GM19025 (cell line): ENCODE measurements at regions not wholly inside any gene's neighbourhood (a gene's known extent, or its start where the extent isn't known, plus 50 kb on each side); places are given as distances from the start of the nearest gene placed in this dataset.

Experiments used
- ATAC-seq: cut with Tn5 transposase; IDR thresholded peaks from one replicate; pipeline ENCODE4 v1.9.1; 2021; ENCODE audit warnings: mild to moderate bottlenecking, low read depth, moderate library complexity; ENCODE audit not compliant: unreplicated experiment

DNA sequence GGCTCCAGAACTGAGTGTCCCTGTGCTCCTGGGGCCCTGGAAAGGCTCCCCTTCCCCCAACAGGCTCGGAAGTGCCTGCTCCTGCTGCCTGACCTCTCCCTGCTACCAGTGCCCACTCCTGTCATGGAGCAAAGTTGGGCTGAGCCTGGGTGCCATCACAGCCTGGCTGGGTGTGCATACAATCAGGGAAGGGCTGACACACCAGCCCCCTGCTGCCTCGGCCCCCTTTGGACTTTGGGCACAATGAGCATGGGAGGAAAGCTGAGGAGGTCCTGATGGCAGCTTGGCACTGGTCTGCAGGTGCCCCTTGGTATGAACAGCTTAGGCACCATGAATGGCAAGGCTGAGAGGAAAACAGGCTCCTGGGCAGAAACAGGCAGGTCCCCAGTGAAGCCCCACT is 405.0 kb downstream of the PID1 start:
- ATAC-seq: no peak

DNA sequence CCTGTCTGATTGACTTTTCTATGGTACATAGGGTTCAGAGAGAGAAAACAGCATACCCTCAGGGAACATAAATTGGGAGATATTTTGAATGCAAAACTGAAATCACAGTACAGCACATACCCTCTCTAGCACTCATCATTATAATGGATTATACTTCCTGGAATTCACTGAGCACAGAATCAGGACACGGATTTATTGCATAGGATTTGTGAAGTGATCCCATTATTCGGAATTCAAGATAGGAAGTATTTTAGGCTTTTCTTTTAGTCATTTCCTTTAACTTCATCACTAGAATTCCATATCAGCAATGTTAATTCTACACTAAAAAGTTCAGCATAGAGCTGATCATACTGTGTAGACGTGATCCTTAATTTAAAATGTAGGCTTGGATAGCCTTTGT is 407.0 kb downstream of the PID1 start:
- no peak for ATAC-seq

GRCh38 chr2:228860601-228861285 is 410.3 kb downstream of the PID1 start:
- ATAC-seq: no peak

DNA sequence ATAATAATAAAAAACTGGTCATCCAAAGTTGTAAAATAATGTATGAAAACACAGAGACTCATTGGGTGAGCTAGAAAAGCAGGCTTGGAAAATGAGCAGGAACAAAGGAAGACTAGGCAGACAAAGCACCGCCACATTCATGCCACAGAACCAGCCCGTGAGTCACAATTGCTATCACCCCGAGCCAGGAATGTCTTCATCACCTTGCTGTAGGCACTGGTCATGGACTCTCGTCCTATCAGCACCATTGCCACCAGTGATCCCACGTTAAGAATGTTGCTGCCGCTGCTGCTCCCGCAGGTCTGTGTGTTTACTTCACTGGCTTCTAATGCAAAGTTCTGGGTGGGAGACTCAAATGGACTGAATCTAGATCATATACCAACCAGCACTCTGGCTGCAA is 417.9 kb downstream of the PID1 start:
- no peak for ATAC-seq

DNA sequence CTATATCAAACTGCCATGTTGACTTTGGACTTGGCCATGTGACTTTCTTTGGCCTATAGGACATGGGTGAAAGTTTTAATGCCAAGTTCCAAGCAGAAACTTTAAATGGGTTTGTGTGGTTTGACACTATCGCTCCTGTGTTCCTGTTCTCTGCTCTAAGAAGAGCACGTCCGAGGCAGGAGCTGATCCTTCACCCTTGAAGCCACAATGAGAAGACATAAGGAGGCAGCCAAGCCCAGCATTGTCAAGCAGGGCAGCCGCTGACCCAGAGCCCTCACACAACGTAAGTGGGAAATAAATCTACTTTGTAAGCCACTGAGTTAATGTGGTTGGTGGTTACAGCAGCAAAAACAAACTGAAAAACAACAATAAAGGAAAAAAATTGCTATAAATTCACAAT is 422.4 kb downstream of the PID1 start:
- ATAC-seq: no peak

- ATAC-seq: no peak
Observed at GRCh38 chr2:228847684-228848083, 423.4 kb downstream of the PID1 start.

GRCh38 chr2:228846161-228846560 is 424.9 kb downstream of the PID1 start:
- ATAC-seq: no peak

DNA sequence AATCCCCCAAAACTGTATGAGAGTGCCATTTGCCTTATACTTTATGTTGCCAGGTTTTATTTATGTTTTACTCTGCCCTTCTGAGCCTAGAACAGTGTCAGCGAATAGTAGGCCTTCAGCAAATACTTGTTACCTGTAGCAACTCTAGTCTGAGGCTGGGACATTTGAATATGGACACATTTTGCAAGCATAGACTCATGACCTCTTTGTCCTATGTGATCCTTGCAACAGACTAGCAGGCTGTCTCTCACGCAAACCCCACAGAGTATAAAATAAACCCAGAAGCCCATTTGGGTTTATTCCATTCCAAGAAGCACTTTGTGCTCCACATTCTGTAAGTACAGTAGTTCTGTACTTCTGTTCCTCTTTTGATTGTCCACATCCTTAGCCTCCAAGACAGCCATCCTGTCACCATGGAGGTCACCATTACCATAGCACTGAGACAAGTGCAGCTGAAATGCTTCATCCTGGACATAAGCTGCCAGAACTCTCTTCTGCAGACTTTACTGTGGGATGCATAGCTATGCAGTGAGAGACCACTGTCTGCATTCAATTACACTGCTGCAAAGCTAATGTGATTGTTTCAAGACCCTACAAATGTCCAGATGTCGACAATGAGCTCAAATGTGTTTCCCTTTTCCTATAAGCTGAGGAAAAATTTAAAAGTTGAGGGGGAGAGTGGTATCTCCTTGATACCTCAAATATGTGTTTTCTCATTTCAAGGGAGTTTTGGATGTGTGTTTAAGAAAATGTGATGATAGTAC is 425.7 kb downstream of the PID1 start:
- no peak for ATAC-seq

- ATAC-seq: no peak
Observed at GRCh38 chr2:228841877-228842276, 429.2 kb downstream of the PID1 start.

DNA sequence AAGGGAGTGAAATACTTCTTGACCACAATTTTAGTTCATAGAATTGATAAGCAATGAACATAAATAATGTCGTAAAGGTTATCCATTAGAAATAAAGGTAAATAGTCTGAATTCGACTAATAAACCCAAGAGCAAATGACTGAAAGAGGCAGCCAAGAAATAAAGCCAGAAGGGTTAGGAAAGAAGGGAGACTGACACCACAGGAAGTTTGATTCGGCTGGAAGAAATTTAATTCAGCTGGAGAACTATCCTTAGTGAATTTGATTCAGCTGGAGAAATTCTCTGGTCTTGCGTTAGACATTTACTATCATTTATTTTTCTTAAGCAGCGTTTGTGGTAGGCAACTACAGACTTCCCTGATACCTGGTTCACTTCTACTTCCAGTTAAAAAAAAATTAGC is 429.6 kb downstream of the PID1 start:
- ATAC-seq: no peak

GRCh38 chr2:228840743-228841114 is 430.4 kb downstream of the PID1 start:
- no peak for ATAC-seq

DNA sequence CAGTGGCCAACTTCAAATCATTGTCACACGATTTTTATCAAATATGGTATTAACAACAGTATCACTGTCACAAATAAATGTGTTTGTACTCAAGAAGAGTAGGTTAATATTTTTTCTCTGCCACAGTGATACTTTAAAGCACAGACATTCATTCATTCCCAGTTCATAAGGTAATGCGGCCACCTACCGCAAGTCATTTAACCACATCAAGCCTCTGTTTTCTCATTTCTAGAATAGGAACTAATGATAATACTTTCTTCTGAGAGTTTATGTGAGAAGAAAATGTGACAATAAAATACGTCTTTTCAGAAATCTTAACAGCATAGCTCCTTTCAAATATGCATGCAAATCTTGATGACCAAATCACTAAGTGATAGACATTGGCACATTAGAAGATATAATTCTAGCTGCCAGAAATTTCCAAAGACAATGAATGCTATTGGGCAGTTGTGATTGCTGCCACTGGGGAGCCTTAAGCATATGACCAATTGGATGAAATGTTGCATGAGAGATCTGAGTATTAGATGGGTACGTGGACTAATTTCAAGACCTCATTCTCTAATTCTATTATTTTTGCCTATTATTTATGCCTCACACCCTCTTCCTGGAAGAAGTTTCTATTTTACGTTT is 430.9 kb downstream of the PID1 start:
- ATAC-seq: no peak

DNA sequence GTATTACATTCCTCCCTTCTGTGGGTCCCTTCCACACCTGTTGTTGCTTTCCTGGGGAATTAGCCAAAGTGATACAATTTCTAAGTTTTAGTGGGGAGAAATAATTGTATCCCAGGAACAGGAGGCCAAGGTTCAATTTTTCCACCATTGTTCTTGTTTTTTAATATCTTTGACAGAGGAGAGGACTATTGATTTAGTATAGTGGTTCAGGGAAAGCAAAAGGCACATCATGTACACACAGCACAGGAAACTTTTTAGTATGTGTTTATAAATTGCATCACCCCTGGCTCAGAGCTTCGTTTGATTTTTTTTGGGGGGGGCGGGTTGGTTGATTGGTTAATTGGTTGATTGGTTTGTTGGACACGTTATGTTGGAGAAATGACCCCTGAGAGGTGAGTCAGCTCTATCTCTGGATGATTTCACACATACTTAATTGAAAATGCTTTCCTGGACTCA is 431.6 kb downstream of the PID1 start:
- no peak for ATAC-seq

GRCh38 chr2:228838819-228839218 is 432.3 kb downstream of the PID1 start:
- no peak for ATAC-seq

GRCh38 chr2:228828397-228828796 is 442.7 kb downstream of the PID1 start:
- ATAC-seq: no peak

DNA sequence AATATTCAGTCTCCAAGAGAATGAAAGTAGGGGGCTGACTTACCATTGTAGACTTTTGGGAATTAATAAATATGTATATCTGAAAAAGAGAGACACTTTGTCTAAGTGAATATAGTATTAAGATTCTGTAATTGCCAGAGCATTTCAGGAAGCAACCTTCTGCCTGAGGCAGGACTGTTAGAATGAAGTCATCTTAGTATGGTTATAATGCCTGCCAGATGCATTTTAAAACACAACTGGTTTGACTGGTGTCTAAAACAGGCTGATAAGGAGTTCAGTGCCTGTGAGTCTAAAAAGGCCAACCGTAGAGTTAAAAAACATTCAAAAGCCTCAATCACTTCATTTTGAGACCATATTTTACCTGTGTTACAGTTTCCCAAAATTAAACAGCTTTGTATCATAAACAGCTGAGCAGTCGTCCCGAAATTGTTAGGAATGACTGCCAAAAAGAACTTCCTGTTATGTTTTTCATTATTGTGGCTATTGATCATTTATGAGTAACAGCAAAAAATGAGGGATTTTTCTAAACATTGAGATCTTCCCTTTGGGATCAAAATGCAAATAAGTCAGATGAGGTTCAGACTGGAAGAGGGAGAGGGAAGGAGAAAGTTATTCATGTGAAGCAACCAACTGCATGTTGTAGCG is 443.9 kb downstream of the PID1 start:
- no peak for ATAC-seq

DNA sequence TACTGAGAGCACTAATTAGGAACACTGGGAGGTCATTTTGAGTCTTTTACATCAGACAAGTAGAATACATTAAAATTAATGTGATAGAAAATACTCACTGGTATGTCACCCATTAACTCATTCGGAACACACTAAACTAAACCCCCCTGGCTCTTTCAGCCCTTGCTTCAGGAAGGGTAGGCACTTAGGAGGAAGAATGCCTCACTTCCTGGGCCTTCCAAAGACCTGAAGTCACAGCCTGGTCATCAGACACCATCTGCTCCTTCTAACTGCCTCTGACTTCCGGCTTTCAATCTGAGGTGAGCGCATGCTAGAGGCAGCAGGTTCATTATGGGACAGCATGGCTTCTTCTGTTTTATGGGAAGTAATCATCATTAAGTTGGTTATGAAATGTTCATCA is 451.4 kb downstream of the PID1 start:
- ATAC-seq: no peak

- no peak for ATAC-seq
Observed at GRCh38 chr2:228802181-228803071, 468.7 kb downstream of the PID1 start.

DNA sequence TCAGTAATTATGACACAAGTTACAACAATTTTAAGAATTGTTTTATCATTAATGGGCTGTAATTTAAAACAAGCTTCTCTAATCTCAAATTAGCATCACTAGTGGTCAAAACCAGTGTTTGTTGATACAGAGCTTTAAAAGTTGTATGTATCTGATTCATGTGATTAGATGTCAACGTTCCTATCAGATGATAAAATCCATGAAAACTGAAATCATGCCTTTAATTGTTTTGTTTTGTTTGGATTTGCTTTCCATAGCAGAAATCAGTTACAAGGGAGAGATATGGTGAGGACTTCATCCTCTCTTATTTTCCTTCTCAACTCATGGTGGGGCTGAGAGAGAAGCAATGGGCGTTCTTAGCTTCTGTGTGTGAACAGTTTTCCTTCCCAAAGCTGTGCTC is 469.6 kb downstream of the PID1 start:
- no peak for ATAC-seq

DNA sequence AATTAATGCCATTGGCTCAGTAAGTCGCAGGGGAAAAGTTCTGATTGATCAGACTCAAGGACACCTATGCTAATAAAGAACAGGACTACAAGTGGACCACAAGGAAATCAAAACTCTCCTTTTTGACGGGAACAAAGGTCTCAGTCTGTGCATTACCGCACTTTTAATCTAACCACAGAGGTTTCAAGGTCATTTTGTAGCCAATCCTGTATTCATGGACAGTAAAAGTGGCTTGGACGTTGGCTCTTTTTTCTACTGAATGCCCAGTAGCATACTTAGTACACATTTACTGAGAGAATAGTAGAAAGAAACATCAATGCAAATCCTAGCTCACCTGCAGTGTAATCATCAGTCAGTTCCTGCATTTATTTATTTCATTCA is 471.9 kb downstream of the PID1 start:
- ATAC-seq: no peak
